K562 (cell line): ENCODE measurements at regions not wholly inside any gene's neighbourhood (a gene's known extent, or its start where the extent isn't known, plus 50 kb on each side); places are given as distances from the start of the nearest gene placed in this dataset.

ENCODE experiments used
- DEAF1 ChIP-seq: fragments of 450-650 bp; formaldehyde crosslinking; IDR thresholded peaks from 2 replicates; pipeline ENCODE4 v1.4.0; 2020; ENCODE audit warnings: mild to moderate bottlenecking, moderate library complexity
- ETV6 ChIP-seq, 3 experiments: fragments of 150-350 bp in 1 of 3; sonication (generic) in 1 of 3; formaldehyde crosslinking in 1 of 3; IDR thresholded peaks; 2 replicates each; pipeline versions ENCODE4 v1.6.1 to v1.8.0; 2014 to 2022; ENCODE audit warnings: borderline replicate concordance in 2 of 3, low read depth in 2 of 3, antibody characterized with exemption in 1 of 3, low read length in 1 of 3, mild to moderate bottlenecking in 1 of 3, missing genetic modification reagents in 1 of 3
- FOXP1 ChIP-seq: sonication (generic); formaldehyde crosslinking; IDR thresholded peaks from 2 replicates; pipeline ENCODE4 v1.8.0; 2022; ENCODE audit warnings: mild to moderate bottlenecking, missing genetic modification reagents
- MTA1 ChIP-seq: fragments of 450-650 bp; IDR thresholded peaks from 2 replicates; pipeline ENCODE4 v1.6.1; 2017; ENCODE audit warnings: borderline replicate concordance
- NKRF ChIP-seq: fragments of 450-650 bp; IDR thresholded peaks from 2 replicates; pipeline ENCODE4 v1.6.1; 2016; ENCODE audit warnings: borderline replicate concordance
- SMC3 ChIP-seq: conservative IDR thresholded peaks from 2 replicates; pipeline ENCODE4 v1.6.1; 2011; ENCODE audit warnings: low read depth, low read length, improper control_type of control experiment; ENCODE audit not compliant: insufficient read depth
- ZC3H8 ChIP-seq: fragments of 450-650 bp; IDR thresholded peaks from 2 replicates; pipeline ENCODE4 v1.6.1; 2017
- ZFPM2 ChIP-seq: fragments of 250-450 bp; sonication (Bioruptor Pico); IDR thresholded peaks from 2 replicates; pipeline ENCODE4 v1.5.1; 2022; ENCODE audit warnings: mild to moderate bottlenecking
- ZNF23 ChIP-seq: fragments of 250-450 bp; sonication (Bioruptor Pico); IDR thresholded peaks from 2 replicates; pipeline ENCODE4 v1.4.0; 2020; ENCODE audit warnings: mild to moderate bottlenecking
- ZNF282 ChIP-seq: sonication (generic); formaldehyde crosslinking; IDR thresholded peaks from 2 replicates; pipeline ENCODE4 v1.8.1; 2023; ENCODE audit warnings: missing genetic modification reagents

GRCh38 chr7:142626420-142627035 lies 122.7 kb upstream of the PRSS1 start (continued):
- TF ChIP-seq MTA1 = no peak
- no peak for TF ChIP-seq ZNF23 (CRISPR knock-in tag)
- TF ChIP-seq ZFPM2 = no peak
- TF ChIP-seq FOXP1 (CRISPR knock-in tag) = 0 out of 2 replicates have a peak, but pooled peaks have one; percentile 3
- TF ChIP-seq SMC3 = peak; percentile 65
- TF ChIP-seq ZC3H8 = no peak
- TF ChIP-seq ETV6 (IDR thresholded peaks at IDR 0.05; ENCODE audit: borderline replicate concordance in 1 of 2, low read depth in 2 of 2, low read length in 1 of 2) = no peak
- no peak for TF ChIP-seq ETV6 (CRISPR knock-in tag; IDR thresholded peaks at IDR 0.05; ENCODE audit: borderline replicate concordance)
- TF ChIP-seq NKRF = no peak
- TF ChIP-seq ZNF282 (CRISPR knock-in tag) = 0 out of 2 replicates have a peak, but pooled peaks have one; percentile 27
- TF ChIP-seq DEAF1 = no peak
- TF ChIP-seq, all 486 proteins: peak for 17
